HCT116 (cell line): ENCODE measurements at regions not wholly inside any gene's neighbourhood (a gene's known extent, or its start where the extent isn't known, plus 50 kb on each side); places are given as distances from the start of the nearest gene placed in this dataset.

ENCODE experiments used
- ATAC-seq: fragments of 200-7000 bp; cut with Tn5 transposase; 2 replicates; pipeline ENCODE4 v1.9.1; 2020; ENCODE audit warnings: mild to moderate bottlenecking, moderate library complexity
- BruUV-seq: library from RNA; stranded (reverse); fragments of 400-500 nt; replicated peaks from 2 replicates; lab custom pipeline; 2021; lab: Mats Ljungman, UMichigan
- CTCF ChIA-PET: fragments of 300-600 bp; sonication (Branson Sonifier 250); formaldehyde crosslinking; loops from one replicate; lab custom pipeline; 2021; ENCODE audit warnings: antibody characterized with exemption; lab: Charles Lee
- POLR2A ChIA-PET: fragments of 300-600, 350-600 bp; sonication (Branson Sonifier 250); formaldehyde crosslinking; loops from one replicate; lab custom pipeline; 2021; ENCODE audit warnings: antibody characterized with exemption; lab: Charles Lee
- RAD21 ChIA-PET, 2 experiments: fragments of 300-600 bp; sonication (Branson Sonifier 250); formaldehyde crosslinking; loops; one replicate each; lab custom pipeline; 2023; ENCODE audit warnings: low total read pairs in 2 of 2; ENCODE audit not compliant: uncharacterized antibody in 2 of 2, unreplicated experiment in 2 of 2, low non-redundant PET in 1 of 2; lab: Charles Lee
- DNase-seq: peaks from one replicate; pipeline ENCODE4 v3.0.0-alpha.2; 2010; ENCODE audit warnings: low read depth, low spot score
- H2AFZ ChIP-seq: fragments of 200-600 bp; shearing (Covaris generic), sonication (generic); 2 replicates; pipeline ENCODE4 v1.6.1; 2017; ENCODE audit warnings: low read depth, mixed run types, mixed read lengths, antibody characterized with exemption, low read length; ENCODE audit not compliant: poor library complexity, severe bottlenecking
- H3K27ac ChIP-seq: 2 replicates; pipeline ENCODE4 v1.5.1; 2012; ENCODE audit warnings: low read depth, low read length
- H3K27me3 ChIP-seq: fragments of 200-600 bp; sonication (generic); 2 replicates; pipeline ENCODE4 v1.6.1; 2016; ENCODE audit warnings: mixed run types, low read length, mixed read lengths; ENCODE audit not compliant: insufficient read depth
- H3K36me3 ChIP-seq, 2 experiments: fragments of 200-500 bp in 1 of 2; fragments of 200-600 bp in 1 of 2; sonication (Bioruptor generic) in 1 of 2; sonication (generic) in 1 of 2; 2 replicates each; pipeline versions ENCODE4 v1.5.1 to v1.6.1; 2014 to 2016; ENCODE audit warnings: low read length in 2 of 2, inconsistent platforms in 1 of 2, mixed read lengths in 1 of 2, mixed run types in 1 of 2; ENCODE audit not compliant: insufficient read depth in 2 of 2, control insufficient read depth in 1 of 2
- H3K4me1 ChIP-seq, 2 experiments: fragments of 200-600 bp in 1 of 2; sonication (generic) in 1 of 2; 2 replicates each; pipeline versions ENCODE4 v1.5.1 to v1.6.1; 2012 to 2017; ENCODE audit warnings: low read length in 2 of 2, inconsistent platforms in 1 of 2, mild to moderate bottlenecking in 1 of 2, mixed read lengths in 1 of 2, mixed run types in 1 of 2, moderate library complexity in 1 of 2; ENCODE audit not compliant: insufficient read depth in 2 of 2, control insufficient read depth in 1 of 2
- H3K4me2 ChIP-seq: fragments of 200-600 bp; sonication (generic); 2 replicates; pipeline ENCODE4 v1.6.1; 2017; ENCODE audit warnings: mixed run types, low read length, mixed read lengths
- H3K4me3 ChIP-seq, 2 experiments: fragments of 200-600 bp in 1 of 2; sonication (generic) in 1 of 2; replicated peaks in 1 of 2; 2 replicates each; pipeline ENCODE4 v1.5.1; 2011 to 2016; ENCODE audit warnings: low read length in 2 of 2, control low read depth in 1 of 2, low read depth in 1 of 2, mild to moderate bottlenecking in 1 of 2, mixed read lengths in 1 of 2, mixed run types in 1 of 2
- H3K79me2 ChIP-seq: fragments of 200-600 bp; sonication (generic); 2 replicates; pipeline ENCODE4 v1.6.1; 2017; ENCODE audit warnings: mild to moderate bottlenecking, mixed run types, low read length, moderate library complexity, mixed read lengths; ENCODE audit not compliant: insufficient read depth
- H3K9ac ChIP-seq: fragments of 200-600 bp; sonication (generic); 2 replicates; pipeline ENCODE4 v1.6.1; 2016; ENCODE audit warnings: low read length, mixed read lengths
- H3K9me2 ChIP-seq: fragments of 200-600 bp; sonication (generic), shearing (Covaris generic); 2 replicates; pipeline ENCODE4 v1.6.1; 2017; ENCODE audit warnings: mixed run types, mild to moderate bottlenecking, moderate library complexity; ENCODE audit not compliant: insufficient read depth
- H3K9me3 ChIP-seq, 2 experiments: fragments of 200-500 bp in 1 of 2; fragments of 200-600 bp in 1 of 2; sonication (Bioruptor generic) in 1 of 2; sonication (generic) in 1 of 2; 2 replicates each; pipeline ENCODE4 v1.6.1; 2014 to 2017; ENCODE audit warnings: low read length in 2 of 2, mixed read lengths in 2 of 2, inconsistent platforms in 1 of 2, low read depth in 1 of 2, mild to moderate bottlenecking in 1 of 2, mixed run types in 1 of 2, moderate library complexity in 1 of 2; ENCODE audit not compliant: control insufficient read depth in 1 of 2, insufficient read depth in 1 of 2
- H4K20me1 ChIP-seq: fragments of 200-600 bp; sonication (generic), shearing (Covaris generic); 2 replicates; pipeline ENCODE4 v1.6.1; 2017; ENCODE audit warnings: mixed run types, mild to moderate bottlenecking, moderate library complexity; ENCODE audit not compliant: insufficient read depth
- CBX3 ChIP-seq: IDR thresholded peaks from 2 replicates; pipeline ENCODE4 v1.6.1; 2012; ENCODE audit warnings: low read depth
- CEBPB ChIP-seq: IDR thresholded peaks from 2 replicates; pipeline ENCODE4 v1.6.1; 2012; ENCODE audit warnings: low read depth
- CTCF ChIP-seq, 3 experiments: fragments of 200-600 bp in 1 of 3; sonication (generic) in 1 of 3; IDR thresholded peaks in 2 of 3; conservative IDR thresholded peaks in 1 of 3; 2 replicates each; pipeline ENCODE4 v1.5.1; 2012 to 2017; ENCODE audit warnings: low read depth in 2 of 3, low read length in 2 of 3, antibody characterized with exemption in 1 of 3, borderline replicate concordance in 1 of 3, control low read depth in 1 of 3, mild to moderate bottlenecking in 1 of 3, mixed read lengths in 1 of 3, mixed run types in 1 of 3, moderate library complexity in 1 of 3; ENCODE audit not compliant: insufficient read depth in 1 of 3
- ELF1 ChIP-seq: IDR thresholded peaks from 2 replicates; pipeline ENCODE4 v1.6.1; 2012; ENCODE audit warnings: low read depth, borderline replicate concordance
- EZH2phosphoT487 ChIP-seq: fragments of 200-600 bp; IDR thresholded peaks from 2 replicates; pipeline ENCODE4 v1.6.1; 2018; ENCODE audit warnings: antibody characterized with exemption, borderline replicate concordance
- FOSL1 ChIP-seq: IDR thresholded peaks from 2 replicates; pipeline ENCODE4 v1.6.1; 2012; ENCODE audit warnings: low read depth
- MAX ChIP-seq: IDR thresholded peaks from 2 replicates; pipeline ENCODE4 v1.6.1; 2012
- POLR2AphosphoS5 ChIP-seq: IDR thresholded peaks from 2 replicates; pipeline ENCODE4 v1.6.1; 2011; ENCODE audit warnings: mild to moderate bottlenecking, low read depth, low read length, moderate library complexity
- RAD21 ChIP-seq: IDR thresholded peaks from 2 replicates; pipeline ENCODE4 v1.6.1; 2012; ENCODE audit warnings: low read depth, mild to moderate bottlenecking
- SP1 ChIP-seq: IDR thresholded peaks from 2 replicates; pipeline ENCODE4 v1.6.1; 2012; ENCODE audit warnings: low read depth
- TCF7L2 ChIP-seq: IDR thresholded peaks from 2 replicates; pipeline ENCODE4 v1.7.0; 2011; ENCODE audit warnings: borderline replicate concordance, inconsistent platforms; ENCODE audit not compliant: insufficient read depth, insufficient read length; ENCODE audit errors: extremely low read depth
- YY1 ChIP-seq: IDR thresholded peaks from 2 replicates; pipeline ENCODE4 v1.6.1; 2011; ENCODE audit warnings: low read length, low read depth, moderate library complexity, mild to moderate bottlenecking; ENCODE audit not compliant: insufficient replicate concordance; ENCODE audit errors: extremely low read depth
- ZFX ChIP-seq: fragments of 450-650 bp; IDR thresholded peaks from 2 replicates; pipeline ENCODE4 v1.6.1; 2017
- intact Hi-C: fragments of 100-400 bp; cut with micrococcal nuclease; formaldehyde crosslinking; loops from 2 replicates; pipeline ENCODE4 v1.10.0; 2022

- intact Hi-C loops = no loop called here
- Histone ChIP-seq H3K27ac (no peak overlapping the region), H3K9me2 (no peaks in the 10 kb centered on the region), H3K36me3 (no peaks in the 10 kb centered on the region), H3K9ac (no peak overlapping the region), H3K27me3 (no peaks in the 10 kb centered on the region), H2AFZ (no peak overlapping the region), H4K20me1 (no peaks in the 10 kb centered on the region), H3K4me2 (no peak overlapping the region), H3K79me2 (no peaks in the 10 kb centered on the region), H3K4me3 (no peak overlapping the region), H3K4me1 (no peaks in the 10 kb centered on the region), H3K9me3 (no peaks in the 10 kb centered on the region; a peak in 1 of 4 replicates)
- ATAC-seq (no peak), DNase-seq (no peak)
- POLR2A ChIA-PET = no interaction called here
- no peak for TF ChIP-seq EZH2phosphoT487
- TF ChIP-seq YY1 = no peak
- no peak for TF ChIP-seq SP1
- no peak for TF ChIP-seq FOSL1
- no peak for TF ChIP-seq TCF7L2
- TF ChIP-seq CBX3 = no peak
- no peak for TF ChIP-seq CTCF (IDR thresholded peaks at IDR 0.05 in 2 of 3, conservative IDR thresholded peaks at IDR 0.05 in 1 of 3; ENCODE audit: borderline replicate concordance in 1 of 3, insufficient read depth in 1 of 3, low read depth in 2 of 3, low read length in 2 of 3)
- no peak for TF ChIP-seq POLR2AphosphoS5
- no peak for TF ChIP-seq ZFX
- TF ChIP-seq CEBPB = no peak
- no peak for TF ChIP-seq MAX
- no peak for TF ChIP-seq RAD21
- TF ChIP-seq ELF1 = no peak
- no TSS peak for BruUV-seq
- CTCF ChIA-PET = no interaction called here
- RAD21 ChIA-PET = no interaction called here
Measured at GRCh38 chr21:15401331-15401730, 328.5 kb upstream of the USP25 start.
